ENCODE measurements at regions not wholly inside any gene's neighbourhood (a gene's known extent, or its start where the extent isn't known, plus 50 kb on each side); places are given as distances from the start of the nearest gene placed in this dataset.

DNA sequence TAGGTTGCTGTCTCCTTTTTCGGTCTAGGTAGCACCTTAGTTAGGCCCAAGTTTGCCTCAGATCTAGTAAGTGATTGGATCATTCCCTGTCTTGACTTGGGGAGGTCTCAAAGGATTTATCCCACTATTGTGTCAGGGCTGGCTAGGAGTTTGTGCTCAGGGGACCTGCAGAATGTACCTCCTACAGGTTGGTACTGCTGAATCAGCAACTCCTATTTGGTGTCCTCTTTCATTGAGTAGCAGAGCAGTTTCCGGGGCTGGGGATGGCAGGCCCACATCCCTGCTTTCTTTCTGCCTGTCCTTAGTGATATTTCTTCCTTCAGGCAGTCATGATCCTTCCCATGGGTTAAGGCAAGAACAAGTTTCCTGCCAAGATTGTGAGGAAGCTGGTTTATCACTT, 192.9 kb upstream of the CCNH start:
- TF ChIP-seq, protein P1, sequence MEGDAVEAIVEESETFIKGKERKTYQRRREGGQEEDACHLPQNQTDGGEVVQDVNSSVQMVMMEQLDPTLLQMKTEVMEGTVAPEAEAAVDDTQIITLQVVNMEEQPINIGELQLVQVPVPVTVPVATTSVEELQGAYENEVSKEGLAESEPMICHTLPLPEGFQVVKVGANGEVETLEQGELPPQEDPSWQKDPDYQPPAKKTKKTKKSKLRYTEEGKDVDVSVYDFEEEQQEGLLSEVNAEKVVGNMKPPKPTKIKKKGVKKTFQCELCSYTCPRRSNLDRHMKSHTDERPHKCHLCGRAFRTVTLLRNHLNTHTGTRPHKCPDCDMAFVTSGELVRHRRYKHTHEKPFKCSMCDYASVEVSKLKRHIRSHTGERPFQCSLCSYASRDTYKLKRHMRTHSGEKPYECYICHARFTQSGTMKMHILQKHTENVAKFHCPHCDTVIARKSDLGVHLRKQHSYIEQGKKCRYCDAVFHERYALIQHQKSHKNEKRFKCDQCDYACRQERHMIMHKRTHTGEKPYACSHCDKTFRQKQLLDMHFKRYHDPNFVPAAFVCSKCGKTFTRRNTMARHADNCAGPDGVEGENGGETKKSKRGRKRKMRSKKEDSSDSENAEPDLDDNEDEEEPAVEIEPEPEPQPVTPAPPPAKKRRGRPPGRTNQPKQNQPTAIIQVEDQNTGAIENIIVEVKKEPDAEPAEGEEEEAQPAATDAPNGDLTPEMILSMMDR (IDR thresholded peaks at IDR 0.05) = no peak
- no peak for TF ChIP-seq POLR2A (IDR thresholded peaks at IDR 0.05)
- TF ChIP-seq POLR2AphosphoS5 (IDR thresholded peaks at IDR 0.05) = no peak

Data from breast epithelium (tissue), 3 donors.